HuH-7.5 (cell line): ENCODE measurements at regions not wholly inside any gene's neighbourhood (a gene's known extent, or its start where the extent isn't known, plus 50 kb on each side); places are given as distances from the start of the nearest gene placed in this dataset.
"Not testable (repeated sequence)": the region's sequence is repeated elsewhere in the genome, so short reads cannot be mapped to it uniquely, and the experiment has no call there.

ENCODE experiments used
- DNase-seq: peaks from one replicate; pipeline ENCODE4 v3.0.0; 2011; ENCODE audit warnings: low spot score

- no peak for DNase-seq
Observed at GRCh38 chr14:51342226-51342625, 102.2 kb downstream of the TMX1 start.

GRCh38 chr14:51351997-51352396 lies 112.0 kb downstream of the TMX1 start:
- DNase-seq, result no peak

GRCh38 chr14:51353901-51354300 lies 113.9 kb downstream of the TMX1 start:
- no peak for DNase-seq

- DNase-seq, result no peak
Observed at GRCh38 chr14:51354846-51355245, 114.8 kb downstream of the TMX1 start.

GRCh38 chr14:51356381-51356780 lies 116.3 kb downstream of the TMX1 start:
- no peak for DNase-seq

GRCh38 chr14:51357250-51357649 lies 117.2 kb downstream of the TMX1 start:
- DNase-seq, result no peak

GRCh38 chr14:51360592-51360991 lies 120.5 kb downstream of the TMX1 start:
- no peak for DNase-seq

- no peak for DNase-seq
Observed at GRCh38 chr14:51365241-51365965, 125.4 kb downstream of the TMX1 start.

- not testable (repeated sequence) for DNase-seq
Observed at GRCh38 chr14:51366460-51366859, 126.4 kb downstream of the TMX1 start.

- DNase-seq, result peak; percentile 22
Observed at GRCh38 chr14:51366866-51367599, 127.0 kb downstream of the TMX1 start.

- no peak for DNase-seq
Observed at GRCh38 chr14:51367600-51367931, 127.5 kb downstream of the TMX1 start.

- no peak for DNase-seq
Observed at GRCh38 chr14:51368721-51369163, 128.7 kb downstream of the TMX1 start.

- peak; percentile 10 for DNase-seq
Observed at GRCh38 chr14:51369814-51370213, 129.8 kb downstream of the TMX1 start.

GRCh38 chr14:51370758-51371386 lies 130.8 kb downstream of the TMX1 start:
- DNase-seq, result no peak

GRCh38 chr14:51377186-51377585 lies 137.1 kb downstream of the TMX1 start:
- DNase-seq, result not testable (repeated sequence)

GRCh38 chr14:51382506-51382905 lies 142.5 kb downstream of the TMX1 start:
- DNase-seq, result no peak

GRCh38 chr14:51386411-51386810 lies 146.4 kb downstream of the TMX1 start:
- no peak for DNase-seq

GRCh38 chr14:51386983-51387735 lies 147.1 kb downstream of the TMX1 start:
- DNase-seq, result no peak

- DNase-seq, result no peak
Observed at GRCh38 chr14:51392416-51392815, 152.4 kb downstream of the TMX1 start.

GRCh38 chr14:51394384-51394783 lies 154.3 kb downstream of the TMX1 start:
- no peak for DNase-seq

GRCh38 chr14:51394804-51395203 lies 154.8 kb downstream of the TMX1 start:
- no peak for DNase-seq

- no peak for DNase-seq
Observed at GRCh38 chr14:51395361-51395849, 155.4 kb downstream of the TMX1 start.
